ENCODE measurements at regions not wholly inside any gene's neighbourhood (a gene's known extent, or its start where the extent isn't known, plus 50 kb on each side); places are given as distances from the start of the nearest gene placed in this dataset.
"Not testable (repeated sequence)": the region's sequence is repeated elsewhere in the genome, so short reads cannot be mapped to it uniquely, and the experiment has no call there.

DNA sequence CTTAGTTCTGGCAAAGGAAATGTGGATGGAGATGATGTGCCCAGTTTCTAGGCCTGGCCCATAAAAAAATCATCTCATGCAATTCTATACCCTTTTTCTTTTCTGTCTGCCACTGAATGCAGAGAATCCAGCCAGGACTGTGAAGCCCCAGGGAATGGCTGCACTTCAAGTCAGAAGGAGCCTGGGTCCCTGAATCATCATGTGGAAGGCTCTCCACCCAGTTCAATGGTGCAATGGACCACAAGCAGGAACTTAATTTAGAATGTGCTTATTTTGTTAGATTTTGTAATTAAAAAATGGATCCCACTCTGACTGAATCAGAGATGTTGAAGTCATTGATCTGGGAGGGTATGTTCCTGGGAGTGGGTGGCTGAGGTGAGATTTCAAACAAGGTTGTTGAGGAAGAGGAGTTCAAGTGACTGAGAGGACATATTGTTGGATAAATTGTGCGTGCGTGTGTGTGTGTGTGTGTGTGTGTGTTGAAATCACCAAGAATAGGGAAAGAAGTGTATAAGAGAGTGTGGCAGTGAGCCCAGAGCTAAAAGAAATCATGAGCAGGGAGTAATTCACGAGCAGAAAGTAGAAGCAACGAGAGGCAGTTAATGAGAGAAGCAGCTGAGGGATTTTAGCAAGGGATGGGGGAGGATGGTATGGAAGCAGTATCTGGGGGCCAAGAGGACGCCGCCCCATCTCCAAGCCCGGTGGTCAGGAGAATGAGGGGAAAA, 125.4 kb downstream of the TMX1 start:
- no peak for DNase-seq (ENCODE audit: extremely low read depth, insufficient read length)
- TF ChIP-seq, protein P1, sequence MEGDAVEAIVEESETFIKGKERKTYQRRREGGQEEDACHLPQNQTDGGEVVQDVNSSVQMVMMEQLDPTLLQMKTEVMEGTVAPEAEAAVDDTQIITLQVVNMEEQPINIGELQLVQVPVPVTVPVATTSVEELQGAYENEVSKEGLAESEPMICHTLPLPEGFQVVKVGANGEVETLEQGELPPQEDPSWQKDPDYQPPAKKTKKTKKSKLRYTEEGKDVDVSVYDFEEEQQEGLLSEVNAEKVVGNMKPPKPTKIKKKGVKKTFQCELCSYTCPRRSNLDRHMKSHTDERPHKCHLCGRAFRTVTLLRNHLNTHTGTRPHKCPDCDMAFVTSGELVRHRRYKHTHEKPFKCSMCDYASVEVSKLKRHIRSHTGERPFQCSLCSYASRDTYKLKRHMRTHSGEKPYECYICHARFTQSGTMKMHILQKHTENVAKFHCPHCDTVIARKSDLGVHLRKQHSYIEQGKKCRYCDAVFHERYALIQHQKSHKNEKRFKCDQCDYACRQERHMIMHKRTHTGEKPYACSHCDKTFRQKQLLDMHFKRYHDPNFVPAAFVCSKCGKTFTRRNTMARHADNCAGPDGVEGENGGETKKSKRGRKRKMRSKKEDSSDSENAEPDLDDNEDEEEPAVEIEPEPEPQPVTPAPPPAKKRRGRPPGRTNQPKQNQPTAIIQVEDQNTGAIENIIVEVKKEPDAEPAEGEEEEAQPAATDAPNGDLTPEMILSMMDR (IDR thresholded peaks at IDR 0.05; ENCODE audit: insufficient read depth, low read length, poor library complexity, severe bottlenecking) = no peak
- no peak overlapping the region for H3K4me3 ChIP-seq (replicated peaks; ENCODE audit: low read depth, low read length)
- H3K36me3 ChIP-seq (ENCODE audit: control insufficient read depth, insufficient read depth, low read length) = no peaks in the 10 kb centered on the region
- no peaks in the 10 kb centered on the region for H3K27me3 ChIP-seq (replicated peaks; ENCODE audit: control insufficient read depth, insufficient read depth, low read length)

DNA sequence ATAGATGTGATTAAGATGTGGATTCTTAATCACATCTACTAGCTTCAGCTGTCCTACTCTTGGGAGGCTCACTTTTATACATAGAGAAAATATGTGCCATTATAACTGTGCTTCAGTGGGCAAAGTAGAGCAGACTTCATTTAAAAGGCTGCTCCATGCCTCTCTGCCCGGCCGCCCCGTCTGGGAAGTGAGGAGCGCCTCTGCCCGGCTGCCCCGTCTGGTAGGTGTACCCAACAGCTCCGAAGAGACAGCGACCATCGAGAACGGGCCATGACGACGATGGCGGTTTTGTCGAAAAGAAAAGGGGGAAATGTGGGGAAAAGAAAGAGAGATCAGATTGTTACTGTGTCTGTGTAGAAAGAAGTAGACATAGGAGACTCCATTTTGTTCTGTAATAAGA, 126.4 kb downstream of the TMX1 start:
- not testable (repeated sequence) for H3K27me3 ChIP-seq (replicated peaks; ENCODE audit: control insufficient read depth, insufficient read depth, low read length); H3K36me3 ChIP-seq (ENCODE audit: control insufficient read depth, insufficient read depth, low read length); H3K4me3 ChIP-seq (replicated peaks; ENCODE audit: low read depth, low read length); DNase-seq (ENCODE audit: extremely low read depth, insufficient read length)

DNA sequence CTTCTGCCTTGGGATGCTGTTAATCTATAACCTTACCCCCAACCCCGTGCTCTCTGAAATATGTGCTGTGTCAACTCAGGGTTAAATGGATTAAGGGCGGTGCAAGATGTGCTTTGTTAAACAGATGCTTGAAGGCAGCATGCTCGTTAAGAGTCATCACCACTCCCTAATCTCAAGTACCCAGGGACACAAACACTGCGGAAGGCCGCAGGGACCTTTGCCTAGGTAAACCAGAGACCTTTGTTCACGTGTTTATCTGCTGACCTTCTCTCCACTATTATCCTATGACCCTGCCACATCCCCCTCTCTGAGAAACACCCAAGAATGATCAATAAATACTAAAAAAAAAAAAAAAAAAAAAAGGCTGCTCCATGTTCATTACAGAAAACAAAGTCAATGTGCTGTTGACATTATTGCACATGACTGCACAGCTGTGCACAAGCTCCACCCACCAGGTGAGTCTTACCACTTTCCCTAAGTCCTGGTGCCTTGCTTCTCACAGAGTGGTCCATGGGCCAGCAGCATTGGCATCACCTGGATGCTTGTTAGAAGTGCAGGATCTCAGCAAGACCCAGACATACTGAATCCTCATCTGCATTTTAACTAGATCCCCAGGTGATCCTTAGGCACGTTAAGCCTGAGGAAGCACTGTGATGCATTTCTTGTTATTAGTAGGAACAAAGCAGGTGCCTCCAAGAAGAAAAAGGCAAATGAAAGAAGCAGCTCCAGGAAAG, 127.0 kb downstream of the TMX1 start:
- H3K27me3 ChIP-seq (replicated peaks; ENCODE audit: control insufficient read depth, insufficient read depth, low read length); H3K4me3 ChIP-seq (replicated peaks; ENCODE audit: low read depth, low read length); H3K36me3 ChIP-seq (ENCODE audit: control insufficient read depth, insufficient read depth, low read length); DNase-seq (ENCODE audit: extremely low read depth, insufficient read length): not testable (repeated sequence)

DNA sequence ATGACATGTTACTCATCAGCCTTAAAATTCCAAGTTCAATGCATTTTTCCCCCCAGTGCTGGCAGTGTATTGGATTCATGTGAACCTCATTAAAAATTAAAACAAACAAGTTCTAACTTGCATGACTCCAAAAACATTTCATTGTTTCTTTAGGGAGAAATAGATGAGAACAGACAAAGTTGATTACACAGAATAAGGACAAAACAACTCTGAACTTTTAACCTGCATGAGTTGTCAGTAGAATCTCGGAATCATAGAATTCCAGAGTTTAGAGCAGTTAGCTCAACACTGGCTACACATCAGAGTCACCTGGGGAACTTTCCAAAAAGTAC, 127.5 kb downstream of the TMX1 start:
- TF ChIP-seq, protein P1 (IDR thresholded peaks at IDR 0.05; ENCODE audit: insufficient read depth, low read length, poor library complexity, severe bottlenecking) = no peak
- DNase-seq (ENCODE audit: extremely low read depth, insufficient read length) = no peak
- Histone ChIP-seq H3K27me3 (replicated peaks; ENCODE audit: control insufficient read depth, insufficient read depth, low read length) (no peaks in the 10 kb centered on the region; the same call in 1 of the 2 replicates), H3K4me3 (replicated peaks; ENCODE audit: low read depth, low read length) (no peak overlapping the region), H3K36me3 (ENCODE audit: control insufficient read depth, insufficient read depth, low read length) (no peaks in the 10 kb centered on the region)

DNA sequence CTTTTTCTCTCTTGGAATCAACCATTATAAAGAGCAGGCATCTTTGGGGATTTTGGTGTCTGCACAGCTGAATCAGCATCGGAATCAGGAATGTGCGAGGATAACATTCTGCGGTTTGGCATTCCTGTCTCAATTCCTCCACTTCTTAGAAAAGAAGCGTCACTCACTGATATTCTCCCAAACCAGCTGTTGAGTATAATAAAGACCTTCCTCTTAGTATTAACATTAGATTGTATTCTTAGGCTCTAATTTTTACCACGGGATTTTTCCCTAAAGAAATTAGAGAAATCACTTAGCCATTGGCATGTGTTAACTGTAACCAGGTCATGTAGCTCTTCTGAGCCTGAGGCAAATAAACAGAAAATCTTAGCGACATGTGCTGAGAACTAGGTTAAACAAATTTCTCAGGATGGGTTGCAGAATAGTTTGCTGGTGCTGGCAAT, 128.7 kb downstream of the TMX1 start:
- no peak for DNase-seq (ENCODE audit: extremely low read depth, insufficient read length)
- TF ChIP-seq, protein P1 (IDR thresholded peaks at IDR 0.05; ENCODE audit: insufficient read depth, low read length, poor library complexity, severe bottlenecking) = no peak
- no peaks in the 10 kb centered on the region; the same call in 1 of the 2 replicates for H3K27me3 ChIP-seq (replicated peaks; ENCODE audit: control insufficient read depth, insufficient read depth, low read length)
- H3K36me3 ChIP-seq (ENCODE audit: control insufficient read depth, insufficient read depth, low read length) = no peaks in the 10 kb centered on the region
- no peak overlapping the region for H3K4me3 ChIP-seq (replicated peaks; ENCODE audit: low read depth, low read length)

DNA sequence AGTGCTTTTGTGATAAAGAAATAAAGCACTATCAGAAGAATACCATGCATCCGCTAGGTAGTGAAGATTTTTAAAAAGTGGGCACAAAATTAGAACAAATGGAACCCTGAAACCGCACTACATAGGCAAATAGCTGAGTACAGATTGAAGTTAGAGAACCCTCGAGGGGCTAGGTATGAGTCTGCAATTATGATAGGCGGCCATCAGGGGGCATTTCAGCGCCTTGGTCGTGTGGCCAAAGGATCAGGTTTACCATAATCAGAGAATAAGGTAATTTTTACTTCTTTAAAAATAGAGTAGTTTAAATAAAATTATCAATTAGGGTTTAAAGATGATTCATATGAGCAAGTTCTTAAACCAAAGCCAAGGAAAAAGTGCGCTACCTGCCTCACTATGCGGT, 129.8 kb downstream of the TMX1 start:
- DNase-seq (ENCODE audit: extremely low read depth, insufficient read length) = no peak
- TF ChIP-seq, protein P1 (IDR thresholded peaks at IDR 0.05; ENCODE audit: insufficient read depth, low read length, poor library complexity, severe bottlenecking) = peak; percentile 62
- no peaks in the 10 kb centered on the region; the same call in 1 of the 2 replicates for H3K27me3 ChIP-seq (replicated peaks; ENCODE audit: control insufficient read depth, insufficient read depth, low read length)
- H3K4me3 ChIP-seq (replicated peaks; ENCODE audit: low read depth, low read length) = no peak overlapping the region
- H3K36me3 ChIP-seq (ENCODE audit: control insufficient read depth, insufficient read depth, low read length) = no peaks in the 10 kb centered on the region

Data from GM06990 (cell line).